ENCODE measurements at regions not wholly inside any gene's neighbourhood (a gene's known extent, or its start where the extent isn't known, plus 50 kb on each side); places are given as distances from the start of the nearest gene placed in this dataset.

GRCh38 chr10:107831772-107832171, 667.3 kb upstream of the SORCS1 start:
- DNase-seq (ENCODE audit: low read depth in 2 of 2): no peak

GRCh38 chr10:107829161-107829560, 664.7 kb upstream of the SORCS1 start:
- no peak for DNase-seq (ENCODE audit: low read depth in 2 of 2)

- no peak for DNase-seq (ENCODE audit: low read depth in 2 of 2)
These were observed 661.7 kb upstream of the SORCS1 start for GRCh38 chr10:107826171-107826570.

- DNase-seq (ENCODE audit: low read depth in 2 of 2): no peak
These were observed 650.5 kb upstream of the SORCS1 start for GRCh38 chr10:107814865-107815487.

- no peak for DNase-seq (ENCODE audit: low read depth in 2 of 2)
These were observed 649.1 kb upstream of the SORCS1 start for GRCh38 chr10:107813451-107814162.

- DNase-seq (ENCODE audit: low read depth in 2 of 2): no peak
These were observed 645.4 kb upstream of the SORCS1 start for GRCh38 chr10:107809889-107810288.

- DNase-seq (ENCODE audit: low read depth in 2 of 2): no peak
These were observed 643.3 kb upstream of the SORCS1 start for GRCh38 chr10:107807836-107808235.

GRCh38 chr10:107806026-107806425, 641.5 kb upstream of the SORCS1 start:
- DNase-seq (ENCODE audit: low read depth in 2 of 2): no peak

GRCh38 chr10:107803546-107803945, 639.0 kb upstream of the SORCS1 start:
- DNase-seq (ENCODE audit: low read depth in 2 of 2): no peak

- DNase-seq (ENCODE audit: low read depth in 2 of 2): no peak
These were observed 635.6 kb upstream of the SORCS1 start for GRCh38 chr10:107800061-107800460.

GRCh38 chr10:107790271-107790670, 625.8 kb upstream of the SORCS1 start:
- DNase-seq (ENCODE audit: low read depth in 2 of 2): no peak

- no peak for DNase-seq (ENCODE audit: low read depth in 2 of 2)
These were observed 606.6 kb upstream of the SORCS1 start for GRCh38 chr10:107771066-107771465.

GRCh38 chr10:107767185-107767584, 602.7 kb upstream of the SORCS1 start:
- DNase-seq (ENCODE audit: low read depth in 2 of 2): no peak

- DNase-seq (ENCODE audit: low read depth in 2 of 2): no peak
These were observed 590.3 kb upstream of the SORCS1 start for GRCh38 chr10:107754814-107755213.

GRCh38 chr10:107749235-107749634, 584.7 kb upstream of the SORCS1 start:
- DNase-seq (ENCODE audit: low read depth in 2 of 2): no peak

- no peak for DNase-seq (ENCODE audit: low read depth in 2 of 2)
These were observed 583.3 kb upstream of the SORCS1 start for GRCh38 chr10:107747851-107748250.

GRCh38 chr10:107741971-107742370, 577.5 kb upstream of the SORCS1 start:
- DNase-seq (ENCODE audit: low read depth in 2 of 2): no peak

GRCh38 chr10:107740962-107741690, 576.6 kb upstream of the SORCS1 start:
- DNase-seq (ENCODE audit: low read depth in 2 of 2): no peak

- no peak for DNase-seq (ENCODE audit: low read depth in 2 of 2)
These were observed 575.4 kb upstream of the SORCS1 start for GRCh38 chr10:107739951-107740350.

GRCh38 chr10:107733328-107734130, 569.0 kb upstream of the SORCS1 start:
- DNase-seq (ENCODE audit: low read depth in 2 of 2): no peak

GRCh38 chr10:107732045-107732444, 567.5 kb upstream of the SORCS1 start:
- DNase-seq (ENCODE audit: low read depth in 2 of 2): no peak

GRCh38 chr10:107728807-107729206, 564.3 kb upstream of the SORCS1 start:
- DNase-seq (ENCODE audit: low read depth in 2 of 2): no peak
